ENCODE measurements at regions not wholly inside any gene's neighbourhood (a gene's known extent, or its start where the extent isn't known, plus 50 kb on each side); places are given as distances from the start of the nearest gene placed in this dataset.

DNA sequence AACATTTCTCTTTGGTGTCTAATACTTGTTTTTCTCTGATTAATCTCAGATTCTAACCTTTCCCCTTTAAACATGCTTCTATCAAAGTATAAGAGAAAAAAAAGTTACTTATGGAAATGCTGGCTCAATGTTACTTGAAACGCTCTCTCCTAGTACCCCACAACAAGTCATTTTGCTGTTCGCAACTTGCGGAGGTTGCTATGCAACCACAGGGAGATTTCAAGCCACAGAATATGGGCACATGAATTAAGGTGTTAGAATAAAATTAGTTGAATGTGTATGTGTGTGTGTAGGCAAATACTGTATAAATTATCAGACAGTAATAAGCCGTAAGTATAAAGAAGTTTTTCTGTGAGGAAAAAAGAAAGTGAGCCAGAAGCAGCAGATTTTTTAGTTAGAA lies 80.6 kb downstream of the CCDC59 start:
- TF ChIP-seq, protein P1, sequence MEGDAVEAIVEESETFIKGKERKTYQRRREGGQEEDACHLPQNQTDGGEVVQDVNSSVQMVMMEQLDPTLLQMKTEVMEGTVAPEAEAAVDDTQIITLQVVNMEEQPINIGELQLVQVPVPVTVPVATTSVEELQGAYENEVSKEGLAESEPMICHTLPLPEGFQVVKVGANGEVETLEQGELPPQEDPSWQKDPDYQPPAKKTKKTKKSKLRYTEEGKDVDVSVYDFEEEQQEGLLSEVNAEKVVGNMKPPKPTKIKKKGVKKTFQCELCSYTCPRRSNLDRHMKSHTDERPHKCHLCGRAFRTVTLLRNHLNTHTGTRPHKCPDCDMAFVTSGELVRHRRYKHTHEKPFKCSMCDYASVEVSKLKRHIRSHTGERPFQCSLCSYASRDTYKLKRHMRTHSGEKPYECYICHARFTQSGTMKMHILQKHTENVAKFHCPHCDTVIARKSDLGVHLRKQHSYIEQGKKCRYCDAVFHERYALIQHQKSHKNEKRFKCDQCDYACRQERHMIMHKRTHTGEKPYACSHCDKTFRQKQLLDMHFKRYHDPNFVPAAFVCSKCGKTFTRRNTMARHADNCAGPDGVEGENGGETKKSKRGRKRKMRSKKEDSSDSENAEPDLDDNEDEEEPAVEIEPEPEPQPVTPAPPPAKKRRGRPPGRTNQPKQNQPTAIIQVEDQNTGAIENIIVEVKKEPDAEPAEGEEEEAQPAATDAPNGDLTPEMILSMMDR (IDR thresholded peaks at IDR 0.05; ENCODE audit: low read depth, low read length) = no peak
- no peak for TF ChIP-seq EZH2phosphoT487 (IDR thresholded peaks at IDR 0.05; ENCODE audit: low read depth)
